RWPE1 (cell line): ENCODE measurements at regions not wholly inside any gene's neighbourhood (a gene's known extent, or its start where the extent isn't known, plus 50 kb on each side); places are given as distances from the start of the nearest gene placed in this dataset.
"Not testable (repeated sequence)": the region's sequence is repeated elsewhere in the genome, so short reads cannot be mapped to it uniquely, and the experiment has no call there.

ENCODE experiments used
- CTCF ChIA-PET: fragments of 350-600 bp; sonication (Branson Sonifier 250); formaldehyde crosslinking; extraction: SDS; loops from one replicate; lab custom pipeline; 2021; lab: Yijun Ruan, JAX
- POLR2A ChIA-PET: fragments of 400-600 bp; formaldehyde crosslinking; extraction: SDS; loops from one replicate; lab custom pipeline; 2020; ENCODE audit warnings: antibody characterized with exemption; ENCODE audit not compliant: low non-redundant PET; lab: Yijun Ruan, JAX
- DNase-seq: peaks from one replicate; pipeline ENCODE4 v3.0.0; 2012; ENCODE audit warnings: low spot score
- H3K27ac ChIP-seq: fragments of 450-650 bp; 2 replicates; pipeline ENCODE4 v1.5.1; 2017
- TF ChIP-seq, protein P1 (sequence below): fragments of 450-650 bp; conservative IDR thresholded peaks from 2 replicates; pipeline ENCODE4 v1.5.1; 2017; ENCODE audit warnings: low read depth, mild to moderate bottlenecking

DNA sequence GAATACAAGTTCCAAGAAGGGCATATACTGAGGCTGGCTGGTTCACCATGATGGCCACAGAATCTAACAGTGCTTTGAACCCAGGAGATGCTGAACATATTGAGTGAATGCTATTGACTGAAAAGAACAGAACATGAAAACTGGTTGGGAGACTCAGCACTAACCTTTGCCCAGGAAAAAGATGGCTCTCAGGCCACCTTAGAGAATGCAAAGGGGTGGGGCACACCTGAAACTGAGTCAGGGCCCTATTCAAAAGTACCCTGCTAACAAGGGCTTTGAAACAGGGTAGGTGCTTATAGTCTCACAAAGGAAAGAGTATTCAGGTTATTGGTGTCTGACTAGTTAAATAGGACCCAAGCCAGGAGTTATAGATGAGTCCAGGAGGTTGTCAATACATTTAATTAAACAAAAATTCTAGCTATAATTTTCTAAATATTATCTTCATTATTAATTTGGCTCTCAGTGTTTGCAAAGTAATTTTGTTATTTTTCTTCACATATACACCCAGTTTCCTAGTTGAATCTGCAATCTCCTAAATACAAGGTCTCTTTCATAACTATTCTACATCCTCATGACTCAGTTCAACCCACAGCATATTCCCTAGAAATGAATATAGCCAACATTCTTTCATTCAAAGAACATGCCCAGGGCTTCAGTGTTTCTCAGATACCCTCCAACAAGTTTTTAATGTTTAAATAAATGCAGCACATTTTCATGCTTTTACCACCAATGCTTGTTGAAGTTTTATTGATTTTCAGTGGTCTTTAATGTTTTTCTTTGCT lies 144.2 kb upstream of the RAPGEF2 start:
- H3K27ac ChIP-seq: no peak overlapping the region
- DNase-seq: no peak
- ChIA-PET POLR2A (no interaction called here), CTCF (no interaction called here)
- TF ChIP-seq, protein P1, sequence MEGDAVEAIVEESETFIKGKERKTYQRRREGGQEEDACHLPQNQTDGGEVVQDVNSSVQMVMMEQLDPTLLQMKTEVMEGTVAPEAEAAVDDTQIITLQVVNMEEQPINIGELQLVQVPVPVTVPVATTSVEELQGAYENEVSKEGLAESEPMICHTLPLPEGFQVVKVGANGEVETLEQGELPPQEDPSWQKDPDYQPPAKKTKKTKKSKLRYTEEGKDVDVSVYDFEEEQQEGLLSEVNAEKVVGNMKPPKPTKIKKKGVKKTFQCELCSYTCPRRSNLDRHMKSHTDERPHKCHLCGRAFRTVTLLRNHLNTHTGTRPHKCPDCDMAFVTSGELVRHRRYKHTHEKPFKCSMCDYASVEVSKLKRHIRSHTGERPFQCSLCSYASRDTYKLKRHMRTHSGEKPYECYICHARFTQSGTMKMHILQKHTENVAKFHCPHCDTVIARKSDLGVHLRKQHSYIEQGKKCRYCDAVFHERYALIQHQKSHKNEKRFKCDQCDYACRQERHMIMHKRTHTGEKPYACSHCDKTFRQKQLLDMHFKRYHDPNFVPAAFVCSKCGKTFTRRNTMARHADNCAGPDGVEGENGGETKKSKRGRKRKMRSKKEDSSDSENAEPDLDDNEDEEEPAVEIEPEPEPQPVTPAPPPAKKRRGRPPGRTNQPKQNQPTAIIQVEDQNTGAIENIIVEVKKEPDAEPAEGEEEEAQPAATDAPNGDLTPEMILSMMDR: no peak

DNA sequence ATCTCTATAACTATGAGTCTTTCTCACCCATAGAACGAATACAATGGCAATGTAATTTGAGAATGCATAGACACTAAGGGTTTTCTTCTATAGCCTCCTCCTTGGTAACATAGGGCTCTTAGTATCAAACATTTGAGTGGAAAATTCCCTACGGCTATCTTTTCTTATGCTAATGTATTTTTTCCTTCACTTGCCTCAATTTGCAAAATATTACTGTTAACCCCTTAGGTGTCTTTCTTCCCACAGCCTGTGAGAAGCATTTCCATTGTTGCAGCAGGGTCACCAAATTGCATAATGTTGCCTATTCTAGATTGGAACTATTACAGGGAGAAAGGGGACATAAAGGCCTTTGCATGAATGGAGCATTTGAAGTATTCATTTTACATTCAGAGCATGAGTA lies 140.5 kb upstream of the RAPGEF2 start:
- TF ChIP-seq, protein P1: no peak
- CTCF ChIA-PET: no interaction called here

DNA sequence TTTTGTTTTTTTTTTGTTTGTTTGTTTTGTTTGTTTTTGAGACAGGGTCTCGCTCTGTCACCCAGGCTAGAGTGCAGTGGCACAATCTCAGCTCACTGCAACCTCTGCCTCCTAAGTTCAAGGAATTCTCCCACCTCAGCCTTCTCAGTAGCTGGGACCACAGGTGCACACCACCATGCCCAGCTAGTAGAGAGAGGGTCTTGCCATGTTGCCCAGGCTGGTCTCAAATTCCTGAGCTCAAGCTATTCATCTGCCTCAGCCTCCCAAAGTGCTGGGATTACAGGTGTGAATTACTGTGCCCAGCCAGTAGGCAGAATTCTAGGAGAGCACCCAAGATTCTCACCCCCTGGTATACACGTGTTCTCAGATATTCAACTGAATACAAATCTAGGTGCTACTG lies 139.6 kb upstream of the RAPGEF2 start:
- DNase-seq, H3K27ac ChIP-seq, POLR2A ChIA-PET: not testable (repeated sequence)
- CTCF ChIA-PET: interaction anchor here (0.6 kb wide), 2 partner anchors 79 to 259 kb away, joined by 3 read pairs; no protein-coding TSS in a partner anchor

More for the DNA sequence above, 140.5 kb upstream of the RAPGEF2 start:
- POLR2A ChIA-PET: no interaction called here
- no peak for DNase-seq
- H3K27ac ChIP-seq: no peak overlapping the region

DNA sequence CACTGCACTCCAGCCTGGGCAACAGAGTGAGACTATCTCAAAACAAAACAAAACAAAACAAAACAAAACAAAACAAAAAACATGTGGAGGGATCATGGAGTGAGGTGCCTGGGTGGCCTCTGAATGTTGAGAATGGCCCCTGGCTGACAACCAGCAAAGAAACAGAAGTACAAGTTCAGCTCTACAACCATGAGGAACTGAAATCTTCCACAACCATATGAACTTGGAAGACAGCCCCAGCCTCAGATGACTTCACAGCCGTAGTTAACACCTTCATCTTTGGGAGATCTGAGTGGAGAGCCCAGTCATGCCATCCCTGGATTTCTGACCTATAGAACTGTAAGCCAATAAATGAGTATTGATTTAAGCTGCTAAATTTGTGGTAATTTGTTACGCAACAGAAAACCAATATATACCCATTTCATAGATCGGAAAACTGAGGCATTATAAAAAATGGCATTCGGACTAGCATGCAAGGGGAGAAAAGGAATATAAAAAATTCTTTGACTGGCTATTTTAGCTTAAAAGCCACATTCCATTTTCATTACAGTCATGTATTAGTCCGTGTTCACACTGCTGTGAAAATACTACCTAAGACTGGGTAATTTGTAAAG lies 138.7 kb upstream of the RAPGEF2 start:
- TF ChIP-seq, protein P1: no peak
- DNase-seq: no peak
- CTCF ChIA-PET: no interaction called here
- H3K27ac ChIP-seq: no peak overlapping the region
- POLR2A ChIA-PET: no interaction called here

DNA sequence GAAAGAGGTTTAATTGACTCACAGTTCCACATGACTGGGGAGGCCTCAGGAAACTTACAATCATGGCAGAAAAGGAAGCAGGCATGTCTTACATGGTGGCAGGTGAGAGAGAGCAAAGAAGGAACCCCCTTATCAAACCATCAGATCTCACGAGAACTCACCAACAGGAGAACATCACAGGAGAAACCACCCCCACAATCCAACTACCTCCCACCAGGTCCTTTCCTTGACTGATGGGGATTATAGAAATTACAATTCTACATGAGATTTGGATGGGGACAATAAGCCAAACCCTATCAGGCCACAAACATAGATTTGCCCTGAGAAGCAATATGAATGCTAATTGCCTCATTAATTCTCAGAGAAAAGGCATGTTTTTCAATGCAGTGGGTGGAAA lies 138.2 kb upstream of the RAPGEF2 start:
- ChIA-PET CTCF (no interaction called here), POLR2A (no interaction called here)
- H3K27ac ChIP-seq: no peak overlapping the region
- no peak for DNase-seq
- TF ChIP-seq, protein P1: no peak

DNA sequence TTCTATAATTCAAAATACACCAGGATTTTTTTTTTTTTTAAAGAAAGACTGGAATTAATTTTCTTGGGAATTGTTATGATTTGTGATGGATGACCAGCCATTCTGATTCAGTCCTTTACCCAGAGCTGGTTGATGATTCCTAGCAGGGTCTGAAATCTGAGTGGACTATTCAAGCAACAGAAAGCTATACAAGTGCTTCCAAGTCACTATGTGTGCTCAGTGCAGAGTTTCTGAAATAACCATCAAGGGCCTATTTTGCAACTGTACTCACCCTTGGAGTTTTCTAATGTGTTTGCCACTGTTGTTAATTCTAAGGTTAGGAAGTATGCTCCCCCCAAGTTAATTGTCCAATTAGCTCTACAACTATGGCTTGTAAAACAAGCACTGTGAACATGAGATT lies 137.7 kb upstream of the RAPGEF2 start:
- no peak overlapping the region for H3K27ac ChIP-seq
- CTCF ChIA-PET: no interaction called here
- TF ChIP-seq, protein P1: no peak
- POLR2A ChIA-PET: no interaction called here
- no peak for DNase-seq

DNA sequence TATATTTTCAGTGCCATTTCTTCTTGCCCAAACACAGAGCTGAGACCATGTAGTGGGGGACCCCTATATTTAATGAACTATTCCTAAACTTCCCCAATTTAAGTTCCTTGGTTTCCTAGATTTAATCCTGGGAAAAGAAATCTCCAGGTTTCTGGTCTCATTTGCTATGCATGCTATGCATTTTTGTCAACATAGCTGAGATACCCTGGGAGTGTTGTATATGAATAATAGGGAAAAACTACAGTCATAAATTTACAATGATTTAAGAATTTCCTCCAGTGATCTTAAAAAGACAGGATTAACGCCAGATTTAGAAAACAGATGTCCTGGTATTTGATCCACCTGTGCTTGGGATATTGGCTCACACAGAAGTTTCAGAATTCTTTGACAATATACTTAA lies 136.8 kb upstream of the RAPGEF2 start:
- no peak overlapping the region for H3K27ac ChIP-seq
- ChIA-PET POLR2A (no interaction called here), CTCF (no interaction called here)
- DNase-seq: no peak
- TF ChIP-seq, protein P1: no peak
